D341Med (cell line): ENCODE measurements at regions not wholly inside any gene's neighbourhood (a gene's known extent, or its start where the extent isn't known, plus 50 kb on each side); places are given as distances from the start of the nearest gene placed in this dataset.

Experiments used
- DNase-seq: peaks from one replicate; pipeline ENCODE4 v3.0.0; 2012; ENCODE audit warnings: low spot score

GRCh38 chr4:12324965-12325364, 896.3 kb upstream of the HS3ST1 start:
- DNase-seq: no peak

GRCh38 chr4:12319765-12320164, 891.1 kb upstream of the HS3ST1 start:
- DNase-seq: no peak

- no peak for DNase-seq
Observed at GRCh38 chr4:12304905-12305304, 876.2 kb upstream of the HS3ST1 start.

GRCh38 chr4:12296366-12296765, 867.7 kb upstream of the HS3ST1 start:
- peak; percentile 53 for DNase-seq

GRCh38 chr4:12293906-12294525, 865.3 kb upstream of the HS3ST1 start:
- DNase-seq: no peak

GRCh38 chr4:12286351-12286750, 857.7 kb upstream of the HS3ST1 start:
- DNase-seq: no peak

- DNase-seq: no peak
Observed at GRCh38 chr4:12270546-12270945, 841.9 kb upstream of the HS3ST1 start.

- no peak for DNase-seq
Observed at GRCh38 chr4:12265554-12265953, 836.9 kb upstream of the HS3ST1 start.

GRCh38 chr4:12260453-12260852, 831.8 kb upstream of the HS3ST1 start:
- no peak for DNase-seq

- no peak for DNase-seq
Observed at GRCh38 chr4:12244973-12245372, 816.3 kb upstream of the HS3ST1 start.

- no peak for DNase-seq
Observed at GRCh38 chr4:12242354-12242753, 813.7 kb upstream of the HS3ST1 start.

- no peak for DNase-seq
Observed at GRCh38 chr4:12239897-12240636, 811.4 kb upstream of the HS3ST1 start.

- no peak for DNase-seq
Observed at GRCh38 chr4:12231098-12231497, 802.4 kb upstream of the HS3ST1 start.

GRCh38 chr4:12221031-12221430, 792.3 kb upstream of the HS3ST1 start:
- DNase-seq: no peak

- no peak for DNase-seq
Observed at GRCh38 chr4:12211636-12212035, 782.9 kb upstream of the HS3ST1 start.

- DNase-seq: no peak
Observed at GRCh38 chr4:12207396-12207795, 778.7 kb upstream of the HS3ST1 start.

GRCh38 chr4:12206091-12206490, 777.4 kb upstream of the HS3ST1 start:
- DNase-seq: no peak

GRCh38 chr4:12203945-12204344, 775.3 kb upstream of the HS3ST1 start:
- no peak for DNase-seq

GRCh38 chr4:12200226-12200625, 771.5 kb upstream of the HS3ST1 start:
- no peak for DNase-seq

GRCh38 chr4:12186526-12186925, 757.8 kb upstream of the HS3ST1 start:
- no peak for DNase-seq

GRCh38 chr4:12178614-12179610, 750.2 kb upstream of the HS3ST1 start:
- DNase-seq: peak; percentile 26

GRCh38 chr4:12177416-12177815, 748.7 kb upstream of the HS3ST1 start:
- no peak for DNase-seq

GRCh38 chr4:12173496-12173895, 744.8 kb upstream of the HS3ST1 start:
- no peak for DNase-seq
